ENCODE measurements at regions not wholly inside any gene's neighbourhood (a gene's known extent, or its start where the extent isn't known, plus 50 kb on each side); places are given as distances from the start of the nearest gene placed in this dataset.

DNA sequence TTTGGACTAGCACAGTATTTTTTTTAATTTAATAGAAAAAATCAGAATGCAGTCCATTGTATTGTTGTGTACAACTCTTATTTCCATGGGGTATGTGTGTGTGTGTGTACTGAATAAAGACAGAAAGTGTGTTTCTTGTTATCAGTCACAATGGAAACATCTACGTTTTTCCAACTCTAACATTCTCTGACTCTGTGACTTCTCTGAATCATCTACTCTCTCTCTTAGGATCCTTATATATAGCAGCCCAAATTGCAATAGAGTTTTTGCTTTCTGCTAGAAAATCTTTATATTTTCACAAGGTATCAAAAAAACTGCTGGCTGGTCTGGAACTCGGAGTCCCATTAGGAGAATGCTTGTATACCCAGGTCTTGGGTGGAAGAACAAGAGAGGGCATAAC is 138.9 kb upstream of the ARID2 start:
- DNase-seq: no peak

DNA sequence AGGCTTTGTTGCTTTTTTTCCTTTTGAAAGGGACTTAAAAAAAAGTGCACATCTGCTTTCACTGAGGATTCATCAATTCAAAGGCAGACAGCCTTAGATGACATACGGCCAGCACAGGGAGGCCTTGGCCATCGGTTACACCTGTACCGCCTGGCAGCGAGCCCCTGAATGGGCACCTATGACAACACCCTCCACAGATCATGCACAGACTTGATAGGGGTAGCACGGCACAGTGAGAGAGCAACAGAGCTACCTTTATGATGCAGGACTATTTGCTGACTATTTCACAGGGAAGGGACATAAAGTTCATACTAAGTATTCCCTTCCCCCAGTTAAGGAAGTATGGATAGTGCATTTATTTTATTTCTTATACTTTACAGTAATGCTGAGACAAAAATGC is 137.9 kb upstream of the ARID2 start:
- DNase-seq: no peak

DNA sequence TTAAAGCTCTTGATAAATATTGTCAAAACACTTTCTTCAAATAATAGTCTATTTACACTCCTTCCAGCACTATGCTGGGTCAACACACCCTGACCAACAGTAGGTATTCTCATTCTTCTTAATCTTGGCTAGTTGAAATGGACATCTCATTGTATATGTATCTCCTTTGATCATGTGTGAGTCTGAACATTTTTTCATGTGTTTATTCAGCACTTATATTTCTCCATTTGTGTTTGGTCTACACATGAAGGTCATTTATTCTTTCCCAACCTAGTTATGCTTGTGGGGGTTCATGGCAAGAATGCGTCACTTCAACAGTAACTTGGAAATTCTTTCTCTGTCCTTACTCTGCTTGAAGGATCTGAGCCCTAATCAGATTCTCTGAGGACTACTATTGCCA is 133.1 kb upstream of the ARID2 start:
- DNase-seq: no peak

DNA sequence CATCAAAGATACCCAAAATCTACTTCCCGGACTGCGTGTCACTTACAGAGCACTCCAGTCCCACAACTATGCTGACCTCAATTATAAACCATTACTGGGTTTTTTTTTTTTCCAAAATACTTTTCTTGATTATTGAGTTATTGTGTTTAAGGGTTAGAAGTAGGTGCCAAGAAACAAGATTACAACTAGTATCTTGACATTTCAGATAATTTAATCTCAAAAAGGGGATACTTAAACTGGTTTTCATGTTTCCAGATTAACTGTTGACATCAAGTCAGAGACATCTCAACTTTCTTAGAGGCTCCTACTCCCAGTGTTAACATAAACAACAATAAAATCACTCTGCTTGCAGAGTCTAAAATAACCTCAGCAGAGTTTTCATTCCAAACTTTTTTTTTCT is 131.2 kb upstream of the ARID2 start:
- DNase-seq: no peak

DNA sequence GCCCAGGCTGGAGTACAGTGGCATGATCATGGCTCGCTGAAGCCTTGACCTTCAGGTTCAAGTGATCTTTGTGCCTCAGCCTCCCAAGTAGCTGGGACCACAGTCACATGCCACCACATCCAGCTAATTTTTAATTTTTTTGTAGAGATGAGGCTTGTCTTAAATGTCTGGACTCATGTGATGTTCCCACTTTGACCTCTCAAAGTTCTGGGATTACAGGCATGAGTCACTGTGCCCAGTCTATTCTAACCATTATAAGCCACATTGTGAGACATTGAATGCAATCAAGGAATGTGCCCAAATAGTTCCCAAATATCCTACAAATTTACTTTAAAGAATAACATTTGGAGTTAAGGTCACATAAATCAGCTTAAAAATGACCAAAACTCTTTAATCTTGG is 130.7 kb upstream of the ARID2 start:
- no peak for DNase-seq

DNA sequence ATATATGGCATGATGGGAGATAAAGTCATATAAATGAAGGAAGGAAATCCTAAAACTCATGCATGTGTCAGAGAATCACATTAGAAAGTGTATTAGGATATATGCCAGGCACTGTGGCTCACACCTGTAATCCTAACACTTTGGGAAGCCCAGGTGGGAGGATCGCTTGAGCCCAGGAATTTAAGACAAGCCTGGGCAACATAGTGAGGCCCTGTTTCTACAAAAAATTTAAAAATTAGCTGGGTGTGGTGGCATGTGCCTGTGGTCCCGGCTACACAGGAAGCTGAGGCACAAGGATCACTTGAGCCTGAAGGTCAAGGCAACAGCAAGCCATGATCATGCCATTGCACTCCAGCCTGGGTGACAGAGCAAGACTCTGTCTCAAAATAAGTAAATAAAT is 130.3 kb upstream of the ARID2 start:
- DNase-seq: no peak

DNA sequence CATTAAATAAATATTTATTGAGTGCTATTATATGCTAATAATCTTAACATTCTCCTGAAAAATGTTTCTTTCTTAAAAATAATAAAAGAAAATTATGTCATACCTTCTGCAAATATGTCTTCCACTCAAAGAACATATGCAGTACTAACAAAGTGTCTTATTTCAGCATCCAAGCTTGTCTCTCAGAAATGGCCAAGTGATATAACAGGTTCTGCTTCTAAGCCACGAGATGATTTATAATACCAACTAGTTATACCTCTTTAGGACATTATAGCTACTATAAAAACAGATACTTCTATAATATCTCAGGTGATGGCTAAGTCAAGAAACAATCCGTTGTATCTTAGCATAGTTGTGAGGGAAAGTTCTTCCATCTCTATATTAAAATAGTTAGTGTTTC is 128.1 kb upstream of the ARID2 start:
- DNase-seq: no peak

DNA sequence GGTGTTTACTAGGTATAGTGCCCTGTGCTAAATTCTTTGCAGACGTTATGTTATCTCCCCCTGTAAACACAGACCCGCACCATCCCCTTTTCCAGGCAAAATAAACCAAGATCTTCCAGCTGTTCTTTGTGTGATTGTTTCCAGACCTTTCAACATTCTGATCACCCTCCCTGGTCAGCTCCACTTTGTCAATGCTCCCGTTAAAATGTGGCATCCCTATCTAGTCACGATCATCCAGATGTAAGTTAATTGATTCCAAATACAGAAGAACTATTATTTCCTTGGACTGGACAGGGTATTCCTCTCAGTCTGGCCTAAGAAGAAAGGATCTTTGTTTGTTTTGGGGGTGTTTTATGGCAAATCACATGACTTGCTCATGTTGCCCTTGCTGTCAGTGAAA is 127.6 kb upstream of the ARID2 start:
- peak; percentile 66 for DNase-seq

DNA sequence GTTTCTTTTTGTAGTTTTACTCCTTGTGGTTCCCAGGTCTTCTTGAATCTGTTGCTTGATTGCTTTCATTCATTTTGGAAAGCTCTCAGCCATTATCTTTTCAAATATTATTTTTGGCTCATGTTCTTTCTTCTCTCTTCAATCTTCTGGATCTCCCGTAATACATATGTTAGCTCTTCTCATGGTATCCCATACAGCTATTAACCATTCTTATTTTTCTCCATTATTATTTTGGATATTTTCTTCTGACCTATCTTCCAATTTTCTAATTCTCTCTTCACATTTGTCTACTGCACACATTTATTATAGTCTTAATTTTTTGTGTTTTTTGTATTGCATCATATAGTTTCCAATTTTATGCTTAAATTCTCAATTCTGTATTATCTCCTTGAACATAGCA is 123.9 kb upstream of the ARID2 start:
- no peak for DNase-seq

DNA sequence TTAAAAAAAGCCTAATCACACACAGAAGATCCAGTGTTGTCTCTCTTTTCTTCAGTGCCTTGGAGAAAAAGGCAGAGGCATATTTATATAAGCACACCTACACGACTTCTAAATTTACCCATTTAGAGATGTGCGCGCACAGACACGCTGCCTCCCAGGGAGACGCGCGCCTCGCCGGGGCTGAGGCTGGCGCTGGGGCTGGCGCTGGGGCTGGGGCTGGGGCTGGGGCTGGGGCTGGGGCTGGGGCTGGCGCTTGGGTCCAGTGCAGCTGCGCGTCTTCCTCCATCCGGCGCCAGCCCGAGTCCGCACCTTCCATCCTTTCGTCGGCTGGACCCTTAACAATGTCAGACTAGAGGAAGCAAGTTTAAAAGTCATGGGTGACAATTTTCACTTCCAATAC is 118.4 kb upstream of the ARID2 start:
- DNase-seq: no peak

DNA sequence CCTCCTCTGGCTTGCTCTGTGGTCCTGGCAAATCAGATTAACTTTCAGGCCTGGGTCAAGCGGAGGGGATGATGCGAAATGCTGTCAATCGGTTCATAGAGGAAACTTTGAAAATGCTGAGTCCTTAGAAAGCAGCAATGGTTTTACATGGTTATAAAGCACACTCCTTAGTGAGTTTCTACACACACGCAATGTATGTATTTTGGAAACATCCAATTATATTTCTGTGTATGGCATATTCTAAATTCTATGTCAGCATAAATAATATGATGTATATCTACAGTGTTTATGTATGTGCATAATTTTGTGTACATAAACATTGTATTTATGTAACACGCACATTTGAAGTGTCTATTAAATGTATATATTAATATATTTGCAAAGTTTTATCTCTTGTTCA is 118.0 kb upstream of the ARID2 start:
- DNase-seq: no peak

DNA sequence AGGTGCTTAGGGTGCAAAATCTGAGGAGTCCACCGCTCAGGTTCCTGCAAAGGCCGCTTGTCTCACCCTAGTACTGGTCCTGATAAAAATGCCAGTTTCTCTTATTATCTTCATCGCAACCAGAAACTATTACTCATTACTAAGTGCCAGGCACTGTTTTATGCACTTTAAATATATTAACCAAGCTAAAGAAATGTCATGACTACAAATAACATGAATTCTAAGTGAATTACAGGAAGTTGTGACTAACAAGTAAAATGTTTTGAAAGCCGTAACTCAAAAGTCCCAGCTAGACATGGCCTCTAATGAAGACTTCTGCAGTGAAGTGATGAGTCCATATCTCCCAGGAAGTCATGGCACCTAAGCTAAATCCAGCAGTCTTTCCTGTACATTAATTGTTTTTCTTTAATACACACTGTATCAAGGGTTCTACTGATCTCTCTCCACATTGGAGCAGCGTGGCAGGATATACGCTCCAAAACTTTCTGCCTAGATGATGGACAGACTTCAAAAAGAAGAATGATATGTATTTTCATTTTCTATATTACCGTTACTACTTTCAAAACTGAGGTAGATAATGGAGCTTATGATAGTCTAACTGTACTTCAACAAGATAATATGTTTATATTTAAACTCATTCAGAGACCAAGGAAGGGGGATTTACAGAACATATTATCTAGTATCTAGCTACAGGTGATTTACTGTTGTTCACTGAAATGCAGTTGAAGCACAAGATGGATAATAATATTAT is 117.3 kb upstream of the ARID2 start:
- no peak for DNase-seq

DNA sequence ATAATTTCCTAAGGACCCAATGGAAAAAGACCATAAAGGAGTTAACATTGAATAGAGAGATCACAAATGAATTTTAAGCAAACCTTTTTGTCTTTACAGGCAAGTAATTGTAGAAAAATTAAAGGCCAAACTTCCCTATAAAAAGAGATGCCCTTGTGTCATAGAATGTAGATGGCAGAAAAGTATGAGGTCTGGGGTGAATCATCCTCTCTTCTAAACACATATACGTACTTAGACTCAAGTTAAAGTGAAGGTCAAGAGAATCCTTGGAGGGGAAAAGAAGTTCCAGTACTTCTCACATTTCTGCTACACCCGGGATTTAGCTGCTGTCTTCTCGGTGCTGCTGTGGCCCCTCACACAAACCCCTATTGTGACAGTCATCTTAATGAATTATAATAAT is 116.2 kb upstream of the ARID2 start:
- no peak for DNase-seq

DNA sequence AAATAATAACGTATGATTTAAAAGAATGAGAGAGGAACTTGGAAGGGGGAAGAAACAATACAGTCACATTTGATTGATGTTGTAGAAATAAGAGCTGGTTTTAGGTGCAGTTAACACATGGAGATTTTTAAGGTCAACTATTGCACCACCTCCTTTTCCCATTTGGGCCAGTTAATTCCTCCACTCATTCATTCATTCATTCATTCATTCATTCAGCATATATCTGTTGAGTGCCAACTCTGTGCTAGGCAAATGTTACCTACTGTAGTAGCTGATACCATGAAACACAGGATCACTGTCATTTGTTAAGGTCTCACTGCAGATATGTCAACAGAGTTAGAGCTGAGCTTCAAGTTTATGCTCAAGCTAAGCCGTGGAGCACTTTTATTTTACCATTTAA is 115.7 kb upstream of the ARID2 start:
- no peak for DNase-seq

DNA sequence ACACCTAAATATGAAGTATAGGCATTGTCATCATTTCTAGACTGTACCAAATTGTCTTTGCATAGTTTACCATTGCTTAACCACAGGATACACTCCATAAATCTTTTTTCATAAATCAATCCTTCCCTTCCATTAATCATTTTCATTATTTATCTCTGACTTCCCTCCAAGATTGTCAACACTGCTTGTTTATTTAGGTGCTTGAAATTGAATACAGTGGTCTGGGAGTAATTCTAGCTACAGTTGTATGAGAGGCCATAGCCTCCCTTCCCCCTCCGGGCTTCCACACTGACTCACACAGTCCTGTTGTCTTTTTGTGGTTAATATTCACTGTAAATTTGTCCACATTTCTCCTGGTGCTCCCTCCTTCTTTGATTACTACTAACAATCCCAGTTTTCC is 114.2 kb upstream of the ARID2 start:
- DNase-seq: no peak

DNA sequence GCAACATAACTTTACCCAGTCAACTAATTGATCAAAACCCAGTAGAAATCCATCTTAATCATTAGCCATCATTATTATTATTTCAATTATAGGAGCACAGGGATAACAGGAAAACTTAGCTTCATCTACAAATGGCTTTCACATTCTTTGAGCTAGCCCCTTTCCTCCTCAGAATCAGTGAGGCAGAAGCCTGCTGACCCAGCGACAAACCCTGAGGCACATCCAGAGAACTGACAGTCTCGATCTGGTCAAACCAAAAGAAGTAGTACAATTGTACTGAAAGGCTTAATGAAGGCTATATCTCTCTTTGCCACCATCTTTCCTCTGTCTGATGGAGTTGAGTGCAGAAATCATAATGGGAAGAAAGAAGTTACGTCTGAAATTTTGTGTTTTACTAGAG is 109.8 kb upstream of the ARID2 start:
- DNase-seq: no peak

DNA sequence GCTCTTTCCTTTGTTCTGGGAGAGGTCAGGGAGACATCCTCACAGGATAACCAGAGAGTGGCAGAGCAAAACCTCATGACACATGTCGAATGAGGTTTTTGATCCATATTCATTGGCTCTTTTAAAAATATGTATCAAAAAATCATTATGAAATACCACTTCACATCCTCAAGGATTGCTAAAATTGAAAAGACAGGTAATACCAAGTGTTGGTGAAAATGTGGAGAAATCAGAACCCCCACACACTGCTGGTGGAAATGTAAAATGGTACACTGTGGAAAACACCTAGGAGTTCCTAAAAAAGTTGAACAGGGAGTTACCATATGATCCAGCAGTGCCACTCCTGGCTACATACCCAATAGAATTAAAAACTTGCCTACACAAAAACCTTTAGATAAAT is 107.8 kb upstream of the ARID2 start:
- no peak for DNase-seq

DNA sequence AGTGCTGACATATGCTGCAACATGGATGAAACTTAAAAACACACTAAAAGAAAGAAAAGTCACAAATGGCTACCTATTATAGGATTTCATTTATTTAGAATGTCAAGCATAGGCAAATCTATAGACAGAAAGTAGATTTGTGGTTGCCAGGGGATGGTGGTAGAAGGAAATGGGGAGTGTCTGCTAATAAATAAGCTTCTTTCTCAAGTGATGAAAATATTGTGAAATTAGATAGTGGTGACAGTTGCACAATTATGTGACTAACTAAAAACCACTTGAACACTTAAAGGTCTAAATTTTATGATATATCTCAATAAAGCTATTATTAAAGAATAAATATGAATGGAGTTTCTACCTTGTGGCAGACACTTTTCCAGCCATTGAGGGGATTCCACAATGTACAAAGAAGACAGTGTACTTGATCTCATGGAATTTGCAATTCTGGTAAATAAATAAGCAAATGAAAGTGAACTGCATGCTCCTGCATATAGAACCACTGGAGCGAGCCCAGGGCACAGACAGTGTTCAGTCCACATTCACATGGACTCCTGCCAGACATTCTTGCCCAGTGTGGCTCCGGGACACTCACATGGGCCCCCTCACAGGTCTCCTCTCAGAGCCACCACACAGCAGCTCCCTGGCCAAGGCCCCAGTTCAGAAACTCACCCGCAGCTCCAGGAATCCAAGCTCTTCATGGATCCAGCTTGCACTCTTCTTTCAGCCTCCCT is 107.1 kb upstream of the ARID2 start:
- no peak for DNase-seq

DNA sequence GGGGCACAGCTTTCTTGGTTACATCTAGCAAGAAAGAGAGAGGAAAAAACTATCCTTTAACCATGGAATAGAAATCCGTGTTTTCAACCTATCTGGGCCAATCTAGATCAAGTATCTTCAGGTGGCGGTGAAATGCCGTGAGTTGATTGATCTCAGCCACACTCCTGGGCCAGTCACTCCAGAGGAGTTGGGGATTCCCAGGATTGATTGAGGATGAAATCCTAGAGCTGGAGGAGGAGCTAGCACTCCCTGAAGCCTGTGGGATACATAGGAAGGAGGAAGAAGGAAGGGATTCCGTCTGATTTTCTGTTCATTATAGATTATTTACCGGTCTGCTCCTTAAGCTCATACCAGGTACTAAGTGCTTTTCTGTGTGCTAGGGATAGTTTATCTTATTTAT is 106.3 kb upstream of the ARID2 start:
- no peak for DNase-seq

DNA sequence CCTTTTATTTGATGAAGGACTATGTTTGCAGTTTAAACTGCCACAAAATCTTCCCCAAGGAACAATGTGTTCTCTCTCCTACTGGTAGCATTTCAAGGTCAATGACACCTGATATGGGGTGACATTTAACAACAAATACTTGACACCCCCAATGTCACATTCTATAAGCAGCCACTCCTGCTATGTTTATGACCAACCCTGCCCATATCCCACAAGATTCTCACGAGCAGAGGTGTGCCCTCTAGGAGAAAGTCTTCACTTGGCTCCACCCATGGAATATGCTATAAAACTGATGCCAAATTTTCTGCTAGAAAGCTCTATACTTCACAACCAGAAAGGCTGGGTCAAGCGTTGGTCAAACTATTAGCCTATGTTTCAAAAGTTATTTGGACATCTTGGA is 105.6 kb upstream of the ARID2 start:
- DNase-seq: no peak

DNA sequence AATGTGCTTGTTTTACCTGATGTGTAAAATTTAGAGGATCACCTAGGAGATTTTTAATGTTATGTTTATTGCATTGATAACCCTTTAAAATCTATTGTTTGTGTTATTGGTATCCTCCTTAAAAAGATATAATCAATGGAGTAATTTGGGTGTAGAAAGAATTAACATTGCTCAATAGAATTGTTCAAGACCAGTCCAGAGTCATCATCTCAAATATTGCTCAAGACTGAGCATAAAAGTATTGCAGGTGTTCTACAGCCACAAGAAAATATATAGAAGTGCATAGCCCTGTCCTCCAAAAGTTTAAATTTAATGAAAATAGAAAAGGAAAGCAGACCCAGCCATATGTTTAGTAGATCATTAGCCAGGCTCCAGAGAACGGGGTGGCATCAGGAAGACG is 102.5 kb upstream of the ARID2 start:
- DNase-seq: no peak

DNA sequence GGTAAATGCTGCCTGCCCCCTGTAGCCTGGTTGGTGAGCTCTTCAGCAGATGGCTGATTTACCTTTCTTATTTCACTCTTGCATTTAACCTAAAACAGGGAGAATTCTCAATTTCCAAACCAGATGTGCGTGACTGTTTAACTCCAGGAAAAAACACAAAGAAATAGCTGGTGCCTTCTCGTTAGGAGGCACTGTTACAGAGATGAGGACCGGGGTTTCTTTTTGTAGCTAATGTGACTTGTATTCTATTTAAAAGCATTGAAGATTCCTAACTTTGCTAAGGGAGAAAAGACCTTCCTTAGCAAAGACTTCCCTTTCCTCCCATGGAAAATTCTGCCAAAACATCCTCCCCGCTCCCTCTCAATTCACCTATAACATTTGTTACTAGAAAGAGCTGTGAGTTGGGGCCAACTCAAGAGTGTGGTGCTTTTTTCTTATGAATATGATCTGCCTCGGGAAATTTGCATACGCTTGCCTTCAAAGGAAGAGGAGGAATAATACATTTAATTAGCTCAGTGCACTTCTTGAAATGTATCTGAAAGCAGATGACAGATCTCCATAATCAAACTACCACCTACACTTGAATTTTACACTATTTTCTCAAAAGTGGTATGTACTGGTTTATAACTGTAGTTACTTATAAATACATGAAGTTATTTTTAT is 102.0 kb upstream of the ARID2 start:
- no peak for DNase-seq

DNA sequence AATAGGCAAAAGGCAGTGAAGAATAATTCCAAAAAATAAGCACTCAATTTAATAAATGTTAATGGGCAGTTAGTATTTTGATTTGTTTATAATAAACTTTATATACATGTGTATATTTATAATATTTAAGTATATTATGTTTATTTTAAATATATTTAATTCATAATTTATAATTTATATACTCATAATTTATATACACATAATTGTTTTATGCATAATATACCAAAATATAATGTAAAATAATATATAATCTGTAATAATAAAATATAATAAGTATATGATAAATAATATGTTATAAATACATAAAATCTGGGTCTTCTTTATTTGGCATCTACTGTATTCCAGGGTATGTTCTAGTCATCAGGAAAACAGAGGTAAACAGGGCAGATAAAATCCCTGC is 100.2 kb upstream of the ARID2 start:
- no peak for DNase-seq

DNA sequence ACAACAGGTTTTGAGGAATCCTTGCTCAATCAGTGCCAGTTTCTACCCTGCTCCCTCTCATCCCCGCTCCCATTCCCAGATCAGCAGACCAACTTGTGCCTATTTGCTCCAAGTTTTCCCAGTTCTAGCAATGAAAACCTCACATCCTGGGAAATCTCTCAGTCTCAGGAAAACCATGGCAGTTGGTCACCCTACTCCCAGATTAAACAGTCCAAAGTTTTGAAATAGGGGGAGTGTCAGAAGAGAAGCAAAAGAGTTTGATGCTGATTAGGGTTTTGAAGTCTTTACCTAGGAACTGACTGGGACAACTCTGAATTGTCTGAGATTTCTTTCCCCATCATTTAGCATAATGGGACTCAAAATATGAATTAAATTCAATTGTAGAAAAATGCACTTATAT is 95.8 kb upstream of the ARID2 start:
- no peak for DNase-seq
